Gastrocnemius medialis (tissue), 4 donors: ENCODE measurements at regions not wholly inside any gene's neighbourhood (a gene's known extent, or its start where the extent isn't known, plus 50 kb on each side); places are given as distances from the start of the nearest gene placed in this dataset.

Experiments used
- POLR2A ChIP-seq, 2 donors: fragments of 450-650 bp; IDR thresholded peaks; one replicate each; pipeline ENCODE4 v1.6.1; 2017; ENCODE audit warnings: antibody characterized with exemption in 2 of 2, mild to moderate bottlenecking in 2 of 2, moderate library complexity in 2 of 2
- TF ChIP-seq, protein P1 (sequence below), 5 experiments: fragments of 450-650 bp in 3 of 5; fragments of 200-600 bp in 2 of 5; sonication (generic) in 2 of 5; IDR thresholded peaks in 4 of 5; conservative IDR thresholded peaks in 1 of 5; 1 replicate in 4 of 5; 2 replicates in 1 of 5; pipeline ENCODE4 v1.5.1; 2016 to 2019; ENCODE audit warnings: antibody characterized with exemption in 5 of 5, mild to moderate bottlenecking in 3 of 5, moderate library complexity in 3 of 5

DNA sequence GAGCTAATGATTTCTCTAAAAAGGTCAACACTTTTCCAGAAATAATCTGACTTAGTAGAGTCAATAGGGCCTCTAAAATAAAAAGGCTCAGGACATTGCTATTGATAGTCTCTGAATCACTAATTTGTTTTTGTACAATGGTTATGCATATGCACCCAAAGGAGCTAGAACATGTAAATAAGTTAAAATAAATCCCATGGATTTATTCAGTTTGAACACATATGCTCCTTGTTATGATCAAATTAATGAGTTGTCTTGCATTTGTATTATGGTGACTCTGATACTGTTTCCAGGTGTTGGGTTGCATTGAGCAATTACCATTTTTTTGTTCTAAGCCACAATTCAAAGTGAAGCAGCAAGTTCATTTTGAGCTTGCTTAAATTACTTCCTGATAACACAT lies 276.0 kb upstream of the TUSC1 start:
- TF ChIP-seq, protein P1, sequence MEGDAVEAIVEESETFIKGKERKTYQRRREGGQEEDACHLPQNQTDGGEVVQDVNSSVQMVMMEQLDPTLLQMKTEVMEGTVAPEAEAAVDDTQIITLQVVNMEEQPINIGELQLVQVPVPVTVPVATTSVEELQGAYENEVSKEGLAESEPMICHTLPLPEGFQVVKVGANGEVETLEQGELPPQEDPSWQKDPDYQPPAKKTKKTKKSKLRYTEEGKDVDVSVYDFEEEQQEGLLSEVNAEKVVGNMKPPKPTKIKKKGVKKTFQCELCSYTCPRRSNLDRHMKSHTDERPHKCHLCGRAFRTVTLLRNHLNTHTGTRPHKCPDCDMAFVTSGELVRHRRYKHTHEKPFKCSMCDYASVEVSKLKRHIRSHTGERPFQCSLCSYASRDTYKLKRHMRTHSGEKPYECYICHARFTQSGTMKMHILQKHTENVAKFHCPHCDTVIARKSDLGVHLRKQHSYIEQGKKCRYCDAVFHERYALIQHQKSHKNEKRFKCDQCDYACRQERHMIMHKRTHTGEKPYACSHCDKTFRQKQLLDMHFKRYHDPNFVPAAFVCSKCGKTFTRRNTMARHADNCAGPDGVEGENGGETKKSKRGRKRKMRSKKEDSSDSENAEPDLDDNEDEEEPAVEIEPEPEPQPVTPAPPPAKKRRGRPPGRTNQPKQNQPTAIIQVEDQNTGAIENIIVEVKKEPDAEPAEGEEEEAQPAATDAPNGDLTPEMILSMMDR (IDR thresholded peaks at IDR 0.05 in 4 of 5, conservative IDR thresholded peaks at IDR 0.05 in 1 of 5) = no peak
- TF ChIP-seq POLR2A (IDR thresholded peaks at IDR 0.05) = no peak
